ENCODE measurements at regions not wholly inside any gene's neighbourhood (a gene's known extent, or its start where the extent isn't known, plus 50 kb on each side); places are given as distances from the start of the nearest gene placed in this dataset.

DNA sequence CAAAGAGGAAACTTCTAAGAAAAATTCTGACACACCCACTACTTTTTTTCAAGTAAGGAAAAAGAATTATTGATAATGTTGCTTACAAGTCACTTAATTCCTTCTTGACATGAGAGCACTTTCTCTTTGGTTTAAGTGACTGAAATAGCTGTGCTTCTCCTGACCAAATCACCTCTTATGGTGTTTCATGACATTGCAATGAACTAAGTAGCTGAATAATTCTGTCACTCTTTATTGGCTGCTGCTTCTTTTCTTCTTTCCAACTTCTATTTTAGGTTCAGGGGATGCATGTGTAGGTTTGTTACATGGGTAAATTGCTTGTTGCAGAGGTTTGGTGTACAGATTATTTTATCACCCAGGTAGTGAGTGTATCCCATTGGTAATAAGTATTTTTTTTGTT is 447.6 kb upstream of the NETO1 start:
- POLR2A ChIA-PET, result no interaction called here
- H3K4me3 ChIP-seq (replicated peaks in 1 of 2; ENCODE audit: low read depth in 1 of 2, low read length in 2 of 2), result no peak overlapping the region
- no peaks in the 10 kb centered on the region for H3K79me2 ChIP-seq (ENCODE audit: insufficient read depth, low read length)
- H3K9me2 ChIP-seq (ENCODE audit: insufficient read depth), result no peaks in the 10 kb centered on the region
- H3K9ac ChIP-seq (ENCODE audit: low read length), result no peak overlapping the region
- no peak for DNase-seq (ENCODE audit: low read depth, low spot score)
- TF ChIP-seq SRF (IDR thresholded peaks at IDR 0.05; ENCODE audit: low read depth) (no peak), RAD21 (IDR thresholded peaks at IDR 0.05; ENCODE audit: low read depth) (no peak), ELF1 (IDR thresholded peaks at IDR 0.05; ENCODE audit: borderline replicate concordance, low read depth) (no peak), ZNF274 (IDR thresholded peaks at IDR 0.05; ENCODE audit: low read depth, low read length) (no peak), SP1 (IDR thresholded peaks at IDR 0.05; ENCODE audit: low read depth) (no peak), CTCF (IDR thresholded peaks at IDR 0.05 in 2 of 3, conservative IDR thresholded peaks at IDR 0.05 in 1 of 3; ENCODE audit: borderline replicate concordance in 1 of 3, insufficient read depth in 1 of 3, low read depth in 2 of 3, low read length in 2 of 3) (no peak), TCF7L2 (IDR thresholded peaks at IDR 0.05; ENCODE audit: borderline replicate concordance, extremely low read depth, insufficient read depth, insufficient read length) (no peak), SIN3A (IDR thresholded peaks at IDR 0.05; ENCODE audit: low read depth) (no peak), EZH2phosphoT487 (IDR thresholded peaks at IDR 0.05; ENCODE audit: borderline replicate concordance) (no peak), YY1 (IDR thresholded peaks at IDR 0.05; ENCODE audit: extremely low read depth, insufficient replicate concordance, low read depth, low read length) (no peak), CBX3 (IDR thresholded peaks at IDR 0.05; ENCODE audit: low read depth) (no peak), ZBTB33 (IDR thresholded peaks at IDR 0.05; ENCODE audit: extremely low read depth, insufficient replicate concordance, low read length) (no peak)
- no peak overlapping the region for H3K27ac ChIP-seq (ENCODE audit: low read depth, low read length)
- no peaks in the 10 kb centered on the region for H3K4me1 ChIP-seq (ENCODE audit: control insufficient read depth in 1 of 2, insufficient read depth in 2 of 2, low read length in 2 of 2)
- RAD21 ChIA-PET (ENCODE audit: low non-redundant PET in 1 of 2, low total read pairs in 2 of 2, uncharacterized antibody in 2 of 2, unreplicated experiment in 2 of 2), result no interaction called here
- H3K36me3 ChIP-seq (ENCODE audit: control insufficient read depth in 1 of 2, insufficient read depth in 2 of 2, low read length in 2 of 2), result no peaks in the 10 kb centered on the region
- H4K20me1 ChIP-seq (ENCODE audit: insufficient read depth), result no peaks in the 10 kb centered on the region
- H3K9me3 ChIP-seq (ENCODE audit: control insufficient read depth in 1 of 2, insufficient read depth in 1 of 2, low read depth in 1 of 2, low read length in 2 of 2), result peaks cover 3 to 24% of the 10 kb centered on the region in 2 experiments; a peak in 2 of 4 replicates
- no peak for ATAC-seq
- intact Hi-C loops (cut with micrococcal nuclease), result no loop called here
- no peak overlapping the region for H3K4me2 ChIP-seq (ENCODE audit: low read length)
- CTCF ChIA-PET, result no interaction called here
- H2AFZ ChIP-seq (ENCODE audit: low read depth, low read length, poor library complexity, severe bottlenecking), result no peak overlapping the region
- H3K27me3 ChIP-seq (ENCODE audit: insufficient read depth, low read length), result no peaks in the 10 kb centered on the region
- BruUV-seq (replicated peaks), result no TSS peak
